Endothelial cell (in vitro differentiated cells): ENCODE measurements at regions not wholly inside any gene's neighbourhood (a gene's known extent, or its start where the extent isn't known, plus 50 kb on each side); places are given as distances from the start of the nearest gene placed in this dataset.

Experiments
- DNase-seq: peaks from one replicate; pipeline ENCODE4 v3.0.0; 2021; ENCODE audit warnings: low spot score
- H3K27ac Mint-ChIP-seq: one replicate; pipeline ENCODE4 v1.8.0; 2021; ENCODE audit warnings: mixed read lengths, inconsistent platforms; ENCODE audit not compliant: unreplicated experiment
- H3K27me3 Mint-ChIP-seq: one replicate; pipeline ENCODE4 v1.8.0; 2021; ENCODE audit warnings: mild to moderate bottlenecking, moderate library complexity, mixed read lengths, inconsistent platforms; ENCODE audit not compliant: unreplicated experiment
- H3K36me3 Mint-ChIP-seq: one replicate; pipeline ENCODE4 v1.8.0; 2021; ENCODE audit warnings: mild to moderate bottlenecking, low read depth, mixed read lengths, inconsistent platforms; ENCODE audit not compliant: unreplicated experiment
- H3K4me1 Mint-ChIP-seq: one replicate; pipeline ENCODE4 v1.8.0; 2021; ENCODE audit warnings: mild to moderate bottlenecking, mixed read lengths, inconsistent platforms; ENCODE audit not compliant: unreplicated experiment
- H3K4me3 Mint-ChIP-seq: one replicate; pipeline ENCODE4 v1.8.0; 2021; ENCODE audit warnings: mild to moderate bottlenecking, mixed read lengths, inconsistent platforms; ENCODE audit not compliant: unreplicated experiment
- H3K9me3 Mint-ChIP-seq: one replicate; pipeline ENCODE4 v1.8.0; 2021; ENCODE audit warnings: mixed read lengths, inconsistent platforms; ENCODE audit not compliant: unreplicated experiment
- TF ChIP-seq, protein P1 (sequence below): fragments of 200-600 bp; sonication (generic); IDR thresholded peaks from one replicate; pipeline ENCODE4 v1.5.0; 2021; ENCODE audit warnings: antibody characterized with exemption; ENCODE audit not compliant: unreplicated experiment

DNA sequence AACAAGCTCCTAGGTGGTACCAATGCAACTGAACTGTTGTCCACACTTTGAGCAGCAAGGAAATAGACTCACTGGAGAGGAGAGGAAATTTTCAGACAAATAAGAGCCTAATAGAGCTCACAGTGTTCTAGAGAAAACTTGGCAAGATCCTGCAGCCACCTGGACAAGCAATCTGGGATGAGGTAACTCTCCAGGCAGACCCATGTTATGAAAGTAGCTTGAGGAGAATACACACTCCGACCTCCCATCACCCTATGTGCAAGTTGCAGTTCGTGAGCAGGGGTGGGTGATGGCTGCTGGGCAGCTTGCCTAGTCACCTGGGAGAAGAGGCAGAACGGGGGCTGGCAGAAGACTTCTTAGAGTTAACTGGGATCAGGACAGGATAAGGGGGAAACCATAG lies 102.2 kb downstream of the KLF4 start:
- peaks cover 4% of the 10 kb centered on the region for H3K27me3 Mint-ChIP-seq
- H3K4me1 Mint-ChIP-seq, result peaks cover 14% of the 10 kb centered on the region
- TF ChIP-seq, protein P1, sequence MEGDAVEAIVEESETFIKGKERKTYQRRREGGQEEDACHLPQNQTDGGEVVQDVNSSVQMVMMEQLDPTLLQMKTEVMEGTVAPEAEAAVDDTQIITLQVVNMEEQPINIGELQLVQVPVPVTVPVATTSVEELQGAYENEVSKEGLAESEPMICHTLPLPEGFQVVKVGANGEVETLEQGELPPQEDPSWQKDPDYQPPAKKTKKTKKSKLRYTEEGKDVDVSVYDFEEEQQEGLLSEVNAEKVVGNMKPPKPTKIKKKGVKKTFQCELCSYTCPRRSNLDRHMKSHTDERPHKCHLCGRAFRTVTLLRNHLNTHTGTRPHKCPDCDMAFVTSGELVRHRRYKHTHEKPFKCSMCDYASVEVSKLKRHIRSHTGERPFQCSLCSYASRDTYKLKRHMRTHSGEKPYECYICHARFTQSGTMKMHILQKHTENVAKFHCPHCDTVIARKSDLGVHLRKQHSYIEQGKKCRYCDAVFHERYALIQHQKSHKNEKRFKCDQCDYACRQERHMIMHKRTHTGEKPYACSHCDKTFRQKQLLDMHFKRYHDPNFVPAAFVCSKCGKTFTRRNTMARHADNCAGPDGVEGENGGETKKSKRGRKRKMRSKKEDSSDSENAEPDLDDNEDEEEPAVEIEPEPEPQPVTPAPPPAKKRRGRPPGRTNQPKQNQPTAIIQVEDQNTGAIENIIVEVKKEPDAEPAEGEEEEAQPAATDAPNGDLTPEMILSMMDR, result no peak
- H3K4me3 Mint-ChIP-seq, result no peak overlapping the region
- H3K27ac Mint-ChIP-seq, result no peak overlapping the region
- no peak for DNase-seq
- no peaks in the 10 kb centered on the region for H3K9me3 Mint-ChIP-seq
- H3K36me3 Mint-ChIP-seq, result no peaks in the 10 kb centered on the region

DNA sequence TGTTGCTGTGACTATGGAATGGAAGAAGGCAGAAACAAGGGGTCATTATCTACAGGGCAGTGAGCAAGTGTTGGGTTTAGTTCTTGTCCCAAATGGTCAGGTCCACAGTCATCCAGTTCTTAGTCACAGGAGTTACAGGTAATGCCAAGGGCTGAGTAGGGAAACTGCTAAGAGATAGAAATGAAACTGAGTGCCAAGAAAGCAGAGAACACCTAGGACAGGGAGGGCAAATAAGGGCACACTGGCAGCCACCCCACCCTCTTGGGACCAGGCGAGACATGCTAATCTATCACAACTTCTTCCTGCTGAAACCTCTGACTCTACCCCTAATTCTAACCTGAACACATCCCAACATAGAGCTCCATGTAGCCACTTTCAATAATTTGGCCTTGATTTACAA lies 103.2 kb downstream of the KLF4 start:
- Mint-ChIP-seq H3K4me3 (no peak overlapping the region), H3K9me3 (no peaks in the 10 kb centered on the region), H3K27ac (no peak overlapping the region), H3K4me1 (peaks cover 14% of the 10 kb centered on the region), H3K27me3 (peaks cover 4% of the 10 kb centered on the region), H3K36me3 (no peaks in the 10 kb centered on the region)
- no peak for DNase-seq
- TF ChIP-seq, protein P1, result no peak
